Activated T-cell treated with anti-CD3 and anti-CD28 coated beads, Interleukin-2, amount 50 U/mL, for 24 hours (primary cell): ENCODE measurements at regions not wholly inside any gene's neighbourhood (a gene's known extent, or its start where the extent isn't known, plus 50 kb on each side); places are given as distances from the start of the nearest gene placed in this dataset.

Experiments used
- DNase-seq: peaks from one replicate; pipeline ENCODE4 v3.0.0-alpha.2; 2020
- H3K27ac Mint-ChIP-seq: 2 replicates; pipeline ENCODE4 v1.8.0; 2020; ENCODE audit warnings: mild to moderate bottlenecking, mixed read lengths
- H3K27me3 Mint-ChIP-seq: 2 replicates; pipeline ENCODE4 v1.8.0; 2020; ENCODE audit warnings: mixed read lengths
- H3K36me3 Mint-ChIP-seq: 2 replicates; pipeline ENCODE4 v1.8.0; 2020; ENCODE audit warnings: low read depth, mixed read lengths
- H3K4me1 Mint-ChIP-seq: 2 replicates; pipeline ENCODE4 v1.8.0; 2020; ENCODE audit warnings: low read depth, mixed read lengths
- H3K4me3 Mint-ChIP-seq: 2 replicates; pipeline ENCODE4 v1.8.0; 2020; ENCODE audit warnings: mild to moderate bottlenecking, moderate library complexity, mixed read lengths
- H3K9me3 Mint-ChIP-seq: 2 replicates; pipeline ENCODE4 v1.8.0; 2020; ENCODE audit warnings: mixed read lengths

GRCh38 chr4:32226204-32226603, 1506.0 kb downstream of the PCDH7 start:
- no peaks in the 10 kb centered on the region for H3K4me1 Mint-ChIP-seq
- no peak for DNase-seq

GRCh38 chr4:32226733-32227132, 1506.6 kb downstream of the PCDH7 start:
- Mint-ChIP-seq H3K9me3 (peaks cover 18% of the 10 kb centered on the region), H3K4me1 (no peaks in the 10 kb centered on the region), H3K27me3 (no peaks in the 10 kb centered on the region), H3K27ac (no peak overlapping the region), H3K4me3 (no peak overlapping the region), H3K36me3 (no peaks in the 10 kb centered on the region)
- DNase-seq = no peak

More at GRCh38 chr4:32226204-32226603, 1506.0 kb downstream of the PCDH7 start:
- H3K36me3 Mint-ChIP-seq = no peaks in the 10 kb centered on the region
- no peak overlapping the region for H3K4me3 Mint-ChIP-seq
- H3K27ac Mint-ChIP-seq = no peak overlapping the region
- peaks cover 18% of the 10 kb centered on the region for H3K9me3 Mint-ChIP-seq
- H3K27me3 Mint-ChIP-seq = no peaks in the 10 kb centered on the region

GRCh38 chr4:32243926-32244325, 1523.8 kb downstream of the PCDH7 start:
- no peak for DNase-seq
- peaks cover 14% of the 10 kb centered on the region for H3K9me3 Mint-ChIP-seq
- no peaks in the 10 kb centered on the region for H3K27me3 Mint-ChIP-seq
- no peak overlapping the region for H3K4me3 Mint-ChIP-seq
- H3K36me3 Mint-ChIP-seq = no peaks in the 10 kb centered on the region
- H3K27ac Mint-ChIP-seq = no peak overlapping the region
- no peaks in the 10 kb centered on the region for H3K4me1 Mint-ChIP-seq

GRCh38 chr4:32249040-32249439, 1528.9 kb downstream of the PCDH7 start:
- no peak overlapping the region for H3K4me3 Mint-ChIP-seq
- H3K27ac Mint-ChIP-seq = no peak overlapping the region
- H3K4me1 Mint-ChIP-seq = no peaks in the 10 kb centered on the region
- H3K36me3 Mint-ChIP-seq = no peaks in the 10 kb centered on the region
- no peak for DNase-seq
- peaks cover 22% of the 10 kb centered on the region for H3K9me3 Mint-ChIP-seq
- H3K27me3 Mint-ChIP-seq = no peaks in the 10 kb centered on the region

GRCh38 chr4:32251126-32251525, 1531.0 kb downstream of the PCDH7 start:
- Mint-ChIP-seq H3K9me3 (peaks cover 14% of the 10 kb centered on the region), H3K27ac (no peak overlapping the region), H3K4me3 (no peak overlapping the region), H3K27me3 (no peaks in the 10 kb centered on the region), H3K4me1 (no peaks in the 10 kb centered on the region), H3K36me3 (no peaks in the 10 kb centered on the region)
- no peak for DNase-seq

- H3K36me3 Mint-ChIP-seq = no peaks in the 10 kb centered on the region
- DNase-seq = no peak
- no peak overlapping the region for H3K4me3 Mint-ChIP-seq
- peaks cover 14% of the 10 kb centered on the region for H3K9me3 Mint-ChIP-seq
- no peak overlapping the region for H3K27ac Mint-ChIP-seq
- no peaks in the 10 kb centered on the region for H3K4me1 Mint-ChIP-seq
- no peaks in the 10 kb centered on the region for H3K27me3 Mint-ChIP-seq
Observed at GRCh38 chr4:32251926-32252325, 1531.8 kb downstream of the PCDH7 start.

GRCh38 chr4:32254216-32254615, 1534.0 kb downstream of the PCDH7 start:
- H3K9me3 Mint-ChIP-seq = peaks cover 12% of the 10 kb centered on the region
- no peak overlapping the region for H3K4me3 Mint-ChIP-seq
- no peaks in the 10 kb centered on the region for H3K36me3 Mint-ChIP-seq
- H3K27ac Mint-ChIP-seq = no peak overlapping the region
- no peak for DNase-seq
- no peaks in the 10 kb centered on the region for H3K4me1 Mint-ChIP-seq
- no peaks in the 10 kb centered on the region for H3K27me3 Mint-ChIP-seq

GRCh38 chr4:32258986-32259385, 1538.8 kb downstream of the PCDH7 start:
- H3K27me3 Mint-ChIP-seq = no peaks in the 10 kb centered on the region
- H3K36me3 Mint-ChIP-seq = no peaks in the 10 kb centered on the region
- H3K4me3 Mint-ChIP-seq = no peak overlapping the region
- H3K9me3 Mint-ChIP-seq = peaks cover 2% of the 10 kb centered on the region
- H3K4me1 Mint-ChIP-seq = no peaks in the 10 kb centered on the region
- no peak overlapping the region for H3K27ac Mint-ChIP-seq
- DNase-seq = no peak

- Mint-ChIP-seq H3K27me3 (no peaks in the 10 kb centered on the region), H3K9me3 (peaks cover 6% of the 10 kb centered on the region)
- DNase-seq = no peak
Observed at GRCh38 chr4:32261196-32261595, 1541.0 kb downstream of the PCDH7 start.

GRCh38 chr4:32268863-32269262, 1548.7 kb downstream of the PCDH7 start:
- Mint-ChIP-seq H3K4me3 (no peak overlapping the region), H3K27me3 (no peaks in the 10 kb centered on the region), H3K4me1 (no peaks in the 10 kb centered on the region), H3K36me3 (no peaks in the 10 kb centered on the region), H3K27ac (no peak overlapping the region), H3K9me3 (peaks cover 14% of the 10 kb centered on the region)
- DNase-seq = no peak

More at GRCh38 chr4:32261196-32261595, 1541.0 kb downstream of the PCDH7 start:
- no peaks in the 10 kb centered on the region for H3K36me3 Mint-ChIP-seq
- no peak overlapping the region for H3K4me3 Mint-ChIP-seq
- H3K27ac Mint-ChIP-seq = no peak overlapping the region
- H3K4me1 Mint-ChIP-seq = no peaks in the 10 kb centered on the region

- Mint-ChIP-seq H3K36me3 (no peaks in the 10 kb centered on the region), H3K9me3 (peaks cover 12% of the 10 kb centered on the region), H3K27me3 (no peaks in the 10 kb centered on the region), H3K4me1 (no peaks in the 10 kb centered on the region), H3K4me3 (no peak overlapping the region), H3K27ac (no peak overlapping the region)
- no peak for DNase-seq
Observed at GRCh38 chr4:32290102-32290501, 1569.9 kb downstream of the PCDH7 start.

GRCh38 chr4:32318926-32319325, 1598.8 kb downstream of the PCDH7 start:
- Mint-ChIP-seq H3K4me3 (no peak overlapping the region), H3K9me3 (peaks cover 17% of the 10 kb centered on the region), H3K27me3 (no peaks in the 10 kb centered on the region), H3K36me3 (no peaks in the 10 kb centered on the region), H3K4me1 (no peaks in the 10 kb centered on the region), H3K27ac (no peak overlapping the region)
- no peak for DNase-seq

GRCh38 chr4:32321421-32321820, 1601.3 kb downstream of the PCDH7 start:
- H3K27ac Mint-ChIP-seq = no peak overlapping the region
- no peaks in the 10 kb centered on the region for H3K4me1 Mint-ChIP-seq
- H3K27me3 Mint-ChIP-seq = no peaks in the 10 kb centered on the region
- DNase-seq = no peak
- H3K4me3 Mint-ChIP-seq = no peak overlapping the region
- no peaks in the 10 kb centered on the region for H3K36me3 Mint-ChIP-seq
- peaks cover 18% of the 10 kb centered on the region for H3K9me3 Mint-ChIP-seq

- Mint-ChIP-seq H3K4me3 (no peak overlapping the region), H3K27ac (no peak overlapping the region), H3K27me3 (no peaks in the 10 kb centered on the region)
Observed at GRCh38 chr4:32334759-32335158, 1614.6 kb downstream of the PCDH7 start.

GRCh38 chr4:32337403-32337802, 1617.2 kb downstream of the PCDH7 start:
- Mint-ChIP-seq H3K9me3 (peaks cover 28% of the 10 kb centered on the region), H3K27me3 (no peaks in the 10 kb centered on the region)

More at GRCh38 chr4:32334759-32335158, 1614.6 kb downstream of the PCDH7 start:
- Mint-ChIP-seq H3K36me3 (no peaks in the 10 kb centered on the region), H3K4me1 (no peaks in the 10 kb centered on the region), H3K9me3 (peaks cover 23% of the 10 kb centered on the region)
- no peak for DNase-seq

GRCh38 chr4:32340591-32340990, 1620.4 kb downstream of the PCDH7 start:
- H3K4me1 Mint-ChIP-seq = no peaks in the 10 kb centered on the region
- H3K9me3 Mint-ChIP-seq = peaks cover 20% of the 10 kb centered on the region
- no peaks in the 10 kb centered on the region for H3K36me3 Mint-ChIP-seq
- no peak overlapping the region for H3K27ac Mint-ChIP-seq
- no peak overlapping the region for H3K4me3 Mint-ChIP-seq
- no peaks in the 10 kb centered on the region for H3K27me3 Mint-ChIP-seq
- DNase-seq = no peak

More at GRCh38 chr4:32337403-32337802, 1617.2 kb downstream of the PCDH7 start:
- no peak for DNase-seq
- H3K27ac Mint-ChIP-seq = no peak overlapping the region
- no peaks in the 10 kb centered on the region for H3K4me1 Mint-ChIP-seq
- H3K36me3 Mint-ChIP-seq = no peaks in the 10 kb centered on the region
- H3K4me3 Mint-ChIP-seq = no peak overlapping the region
